GM23338 (cell line): ENCODE measurements at regions not wholly inside any gene's neighbourhood (a gene's known extent, or its start where the extent isn't known, plus 50 kb on each side); places are given as distances from the start of the nearest gene placed in this dataset.

Experiments used
- ATAC-seq: fragments of 200-7000 bp; cut with Tn5 transposase; 3 replicates; pipeline ENCODE4 v1.9.1; 2020
- DNase-seq: peaks from one replicate; pipeline ENCODE4 v3.0.0-alpha.2; 2015; ENCODE audit warnings: low spot score
- H2AFZ ChIP-seq: fragments of 200-600 bp; sonication (generic); 2 replicates; pipeline ENCODE4 v1.8.0; 2016; ENCODE audit warnings: antibody characterized with exemption, mild to moderate bottlenecking, moderate library complexity
- H3F3A ChIP-seq: fragments of 200-600 bp; sonication (generic); replicated peaks from 2 replicates; pipeline ENCODE4 v1.8.0; 2017; ENCODE audit warnings: antibody characterized with exemption, mixed run types, low read depth
- H3K27ac ChIP-seq: fragments of 200-600 bp; sonication (generic); 2 replicates; pipeline ENCODE4 v1.6.1; 2016; ENCODE audit warnings: low read depth
- H3K27me3 ChIP-seq: fragments of 200-600 bp; sonication (generic); 2 replicates; pipeline ENCODE4 v1.8.0; 2016; ENCODE audit warnings: mild to moderate bottlenecking, mixed run types, moderate library complexity; ENCODE audit not compliant: insufficient read depth
- H3K36me3 ChIP-seq: fragments of 200-600 bp; sonication (generic); 2 replicates; pipeline ENCODE4 v1.8.0; 2016; ENCODE audit warnings: mild to moderate bottlenecking; ENCODE audit not compliant: insufficient read depth
- H3K4me1 ChIP-seq: fragments of 200-600 bp; sonication (generic); 2 replicates; pipeline ENCODE4 v1.8.0; 2016; ENCODE audit warnings: mild to moderate bottlenecking, moderate library complexity; ENCODE audit not compliant: insufficient read depth
- H3K4me2 ChIP-seq: fragments of 200-600 bp; sonication (generic); 2 replicates; pipeline ENCODE4 v1.7.1; 2017; ENCODE audit warnings: mixed run types
- H3K4me3 ChIP-seq: fragments of 200-600 bp; sonication (generic); 2 replicates; pipeline ENCODE4 v1.6.1; 2016; ENCODE audit warnings: mixed run types
- H3K79me2 ChIP-seq: fragments of 200-600 bp; sonication (generic); replicated peaks from 2 replicates; pipeline ENCODE4 v1.8.0; 2017; ENCODE audit warnings: mild to moderate bottlenecking; ENCODE audit not compliant: insufficient read depth
- H3K9me2 ChIP-seq: fragments of 200-600 bp; sonication (generic); 2 replicates; pipeline ENCODE4 v1.8.0; 2017; ENCODE audit not compliant: insufficient read depth
- H4K20me1 ChIP-seq: fragments of 200-600 bp; sonication (generic); replicated peaks from 2 replicates; pipeline ENCODE4 v1.8.0; 2017; ENCODE audit warnings: mild to moderate bottlenecking; ENCODE audit not compliant: insufficient read depth
- H3K27ac Mint-ChIP-seq: 2 replicates; pipeline ENCODE4 v1.8.0; 2020; ENCODE audit warnings: inconsistent platforms, mild to moderate bottlenecking, moderate library complexity, mixed read lengths
- H3K27me3 Mint-ChIP-seq: 3 replicates; pipeline ENCODE4 v1.8.0; 2022; ENCODE audit warnings: low read depth, mild to moderate bottlenecking, moderate library complexity, mixed read lengths, inconsistent platforms; ENCODE audit not compliant: insufficient read depth, poor library complexity
- H3K36me3 Mint-ChIP-seq: 3 replicates; pipeline ENCODE4 v1.8.0; 2021; ENCODE audit warnings: low read depth, mild to moderate bottlenecking, inconsistent platforms, moderate library complexity, mixed read lengths
- H3K4me1 Mint-ChIP-seq: 3 replicates; pipeline ENCODE4 v1.8.0; 2020; ENCODE audit warnings: mild to moderate bottlenecking, inconsistent platforms, mixed read lengths
- H3K4me3 Mint-ChIP-seq: 3 replicates; pipeline ENCODE4 v1.8.0; 2021; ENCODE audit warnings: moderate library complexity, mild to moderate bottlenecking, inconsistent platforms, mixed read lengths
- H3K9me3 Mint-ChIP-seq: 3 replicates; pipeline ENCODE4 v1.8.0; 2020; ENCODE audit warnings: moderate library complexity, mild to moderate bottlenecking, inconsistent platforms, mixed read lengths
- CREB1 ChIP-seq: fragments of 250-450 bp; sonication (Bioruptor Pico); IDR thresholded peaks from 2 replicates; pipeline ENCODE4 v1.5.0; 2020; ENCODE audit warnings: low read depth, mild to moderate bottlenecking, moderate library complexity
- CTCF ChIP-seq, 2 experiments: fragments of 200-600 bp in 1 of 2; sonication (generic) in 1 of 2; conservative IDR thresholded peaks; 2 replicates each; pipeline versions ENCODE4 v1.5.1 to v1.6.1; 2016 to 2017; ENCODE audit warnings: antibody characterized with exemption in 2 of 2, low read depth in 2 of 2, mild to moderate bottlenecking in 2 of 2, moderate library complexity in 1 of 2
- ETS1 ChIP-seq: IDR thresholded peaks from 2 replicates; pipeline ENCODE4 v1.6.1; 2016; ENCODE audit warnings: antibody characterized with exemption
- EZH2phosphoT487 ChIP-seq: fragments of 200-600 bp; sonication (generic); IDR thresholded peaks from one replicate; pipeline ENCODE4 v1.8.1; 2018; ENCODE audit warnings: antibody characterized with exemption; ENCODE audit not compliant: unreplicated experiment
- JUNB ChIP-seq: IDR thresholded peaks from one replicate; pipeline ENCODE4 v1.6.1; 2016; ENCODE audit warnings: antibody characterized with exemption; ENCODE audit not compliant: unreplicated experiment
- NANOG ChIP-seq: IDR thresholded peaks from 2 replicates; pipeline ENCODE4 v1.6.1; 2016; ENCODE audit warnings: antibody characterized with exemption, borderline replicate concordance
- POLR2AphosphoS5 ChIP-seq: IDR thresholded peaks from 2 replicates; pipeline ENCODE4 v1.6.1; 2016; ENCODE audit warnings: antibody characterized with exemption, low read depth
- ZNF331 ChIP-seq: fragments of 250-450 bp; sonication (Bioruptor Pico); IDR thresholded peaks from 2 replicates; pipeline ENCODE4 v1.5.0; 2020; ENCODE audit warnings: low read depth, mild to moderate bottlenecking, moderate library complexity
- ZNF462 ChIP-seq: fragments of 250-450 bp; sonication (Bioruptor Pico); IDR thresholded peaks from 2 replicates; pipeline ENCODE4 v1.5.0; 2020; ENCODE audit warnings: mild to moderate bottlenecking, moderate library complexity

- no peak for TF ChIP-seq CTCF (conservative IDR thresholded peaks at IDR 0.05; ENCODE audit: low read depth in 2 of 2)
- TF ChIP-seq CREB1: no peak
- no peak for TF ChIP-seq JUNB
Measured at GRCh38 chr6:147700436-147701209, 192.1 kb downstream of the SAMD5 start (continued).

GRCh38 chr6:147704691-147705090 lies 196.2 kb downstream of the SAMD5 start:
- no peak for TF ChIP-seq CREB1
- H3K4me1 ChIP-seq: 0 out of 2 replicates have a peak, but pooled peaks cover 4% of the 10 kb centered on the region
- no peaks in the 10 kb centered on the region for H3F3A ChIP-seq
- no peaks in the 10 kb centered on the region for H3K27me3 Mint-ChIP-seq
- no peaks in the 10 kb centered on the region for H3K36me3 ChIP-seq
- 0 out of 2 replicates have a peak, but pooled peaks cover 4% of the 10 kb centered on the region for H3K9me2 ChIP-seq
- H4K20me1 ChIP-seq: no peaks in the 10 kb centered on the region
- H3K4me1 Mint-ChIP-seq: 0 out of 3 replicates have a peak, but pooled peaks cover 3% of the 10 kb centered on the region
- H3K4me2 ChIP-seq: no peak overlapping the region
- no peak overlapping the region for H3K27ac Mint-ChIP-seq
- ATAC-seq (no peak), DNase-seq (no peak)
- no peaks in the 10 kb centered on the region for H3K36me3 Mint-ChIP-seq
- H3K4me3 Mint-ChIP-seq: no peak overlapping the region
- H3K27ac ChIP-seq: no peak overlapping the region
- no peak overlapping the region for H3K4me3 ChIP-seq
- H3K9me3 Mint-ChIP-seq: no peaks in the 10 kb centered on the region; the same call in 2 of the 3 replicates
- no peaks in the 10 kb centered on the region for H3K79me2 ChIP-seq
- H3K27me3 ChIP-seq: no peaks in the 10 kb centered on the region
- no peak overlapping the region for H2AFZ ChIP-seq

GRCh38 chr6:147707524-147707923 lies 199.0 kb downstream of the SAMD5 start:
- H3K36me3 Mint-ChIP-seq: no peaks in the 10 kb centered on the region
- H3K4me3 ChIP-seq: no peak overlapping the region
- ATAC-seq (no peak), DNase-seq (no peak)
- no peaks in the 10 kb centered on the region for H4K20me1 ChIP-seq
- H3K4me2 ChIP-seq: no peak overlapping the region
- no peaks in the 10 kb centered on the region for H3K27me3 ChIP-seq
- H3K4me1 ChIP-seq: peaks cover 10% of the 10 kb centered on the region
- no peaks in the 10 kb centered on the region for H3K9me2 ChIP-seq
- H3K27ac Mint-ChIP-seq: no peak overlapping the region
- no peaks in the 10 kb centered on the region for H3K9me3 Mint-ChIP-seq
- H3K27ac ChIP-seq: no peak overlapping the region
- peaks cover 8% of the 10 kb centered on the region for H3K4me1 Mint-ChIP-seq
- no peak overlapping the region for H2AFZ ChIP-seq
- no peaks in the 10 kb centered on the region for H3K36me3 ChIP-seq
- H3K79me2 ChIP-seq: no peaks in the 10 kb centered on the region
- no peak overlapping the region for H3K4me3 Mint-ChIP-seq
- H3F3A ChIP-seq: no peaks in the 10 kb centered on the region
- no peaks in the 10 kb centered on the region for H3K27me3 Mint-ChIP-seq
- TF ChIP-seq POLR2AphosphoS5 (no peak), CREB1 (no peak), EZH2phosphoT487 (no peak), ETS1 (no peak), NANOG (no peak), ZNF462 (CRISPR knock-in tag) (no peak), ZNF331 (CRISPR knock-in tag) (no peak)
